ENCODE measurements at regions not wholly inside any gene's neighbourhood (a gene's known extent, or its start where the extent isn't known, plus 50 kb on each side); places are given as distances from the start of the nearest gene placed in this dataset.

DNA sequence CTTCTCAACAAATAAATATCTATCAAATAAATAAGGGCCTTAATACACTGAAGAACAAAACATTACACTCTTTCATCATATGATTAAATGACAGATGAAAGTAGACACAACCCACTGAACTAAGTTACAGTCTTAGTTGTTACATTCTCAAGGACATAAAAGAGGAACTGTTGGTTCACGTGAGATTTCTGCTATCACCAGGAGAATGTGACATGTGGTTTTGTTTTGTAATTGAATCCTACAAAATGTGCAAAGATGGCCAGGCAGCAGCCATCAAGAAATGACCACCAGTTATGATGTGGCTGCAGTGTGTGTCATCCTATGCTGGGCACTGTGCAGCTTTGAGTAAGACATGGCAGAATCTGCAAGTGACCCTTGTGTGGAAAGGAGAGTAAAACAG is 310.6 kb upstream of the PIK3C3 start:
- H3K79me2 ChIP-seq (ENCODE audit: insufficient read depth, low read depth, low read length), result no peaks in the 10 kb centered on the region
- BruUV-seq (replicated peaks), result no TSS peak
- no peak overlapping the region for H3K4me3 ChIP-seq (ENCODE audit: low read depth, low read length, poor library complexity, severe bottlenecking)
- H3K27ac ChIP-seq (ENCODE audit: low read depth, low read length, poor library complexity, severe bottlenecking), result no peak overlapping the region
- DNase-seq (ENCODE audit: low spot score), result no peak
- ChIA-PET POLR2A (no interaction called here), CTCF (ENCODE audit: unreplicated experiment) (no interaction called here)
- H3K4me2 ChIP-seq (ENCODE audit: low read length), result no peak overlapping the region
- TF ChIP-seq, protein P1, sequence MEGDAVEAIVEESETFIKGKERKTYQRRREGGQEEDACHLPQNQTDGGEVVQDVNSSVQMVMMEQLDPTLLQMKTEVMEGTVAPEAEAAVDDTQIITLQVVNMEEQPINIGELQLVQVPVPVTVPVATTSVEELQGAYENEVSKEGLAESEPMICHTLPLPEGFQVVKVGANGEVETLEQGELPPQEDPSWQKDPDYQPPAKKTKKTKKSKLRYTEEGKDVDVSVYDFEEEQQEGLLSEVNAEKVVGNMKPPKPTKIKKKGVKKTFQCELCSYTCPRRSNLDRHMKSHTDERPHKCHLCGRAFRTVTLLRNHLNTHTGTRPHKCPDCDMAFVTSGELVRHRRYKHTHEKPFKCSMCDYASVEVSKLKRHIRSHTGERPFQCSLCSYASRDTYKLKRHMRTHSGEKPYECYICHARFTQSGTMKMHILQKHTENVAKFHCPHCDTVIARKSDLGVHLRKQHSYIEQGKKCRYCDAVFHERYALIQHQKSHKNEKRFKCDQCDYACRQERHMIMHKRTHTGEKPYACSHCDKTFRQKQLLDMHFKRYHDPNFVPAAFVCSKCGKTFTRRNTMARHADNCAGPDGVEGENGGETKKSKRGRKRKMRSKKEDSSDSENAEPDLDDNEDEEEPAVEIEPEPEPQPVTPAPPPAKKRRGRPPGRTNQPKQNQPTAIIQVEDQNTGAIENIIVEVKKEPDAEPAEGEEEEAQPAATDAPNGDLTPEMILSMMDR (conservative IDR thresholded peaks at IDR 0.05; ENCODE audit: low read length), result no peak
- TF ChIP-seq EZH2phosphoT487 (IDR thresholded peaks at IDR 0.05; ENCODE audit: borderline replicate concordance, low read depth, low read length), result no peak
- no peaks in the 10 kb centered on the region for H3K9me3 ChIP-seq (ENCODE audit: low read length)
- no peaks in the 10 kb centered on the region for H3K4me1 ChIP-seq (ENCODE audit: insufficient read depth, low read length, poor library complexity, severe bottlenecking)
- H2AFZ ChIP-seq (ENCODE audit: low read length), result no peak overlapping the region
- H3K36me3 ChIP-seq (ENCODE audit: insufficient read depth, low read length), result no peaks in the 10 kb centered on the region
- H3K9me2 ChIP-seq (ENCODE audit: insufficient read depth, low read length), result no peaks in the 10 kb centered on the region
- intact Hi-C loops (cut with micrococcal nuclease; ENCODE audit: unreplicated experiment), result no loop called here
- no peaks in the 10 kb centered on the region for H4K20me1 ChIP-seq (ENCODE audit: insufficient read depth, low read length)

DNA sequence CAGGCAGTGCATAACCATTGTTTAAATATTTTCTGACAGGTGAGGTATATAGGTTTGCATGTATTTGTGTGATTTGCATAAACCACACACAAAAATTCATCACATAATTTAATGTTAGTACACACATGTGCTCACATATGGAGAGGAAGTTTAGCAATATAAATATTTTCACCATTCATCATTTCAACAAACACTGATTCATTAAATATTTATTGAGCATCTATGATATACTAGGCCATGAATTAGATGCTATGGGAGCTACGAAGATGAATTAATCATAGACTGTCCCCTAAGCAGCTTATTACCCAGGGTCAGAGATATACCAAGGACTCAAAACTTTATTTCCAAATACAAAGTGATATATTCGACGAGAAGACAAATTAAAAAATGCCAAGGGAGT is 311.6 kb upstream of the PIK3C3 start:
- POLR2A ChIA-PET, result no interaction called here
- Histone ChIP-seq H3K4me2 (ENCODE audit: low read length) (no peak overlapping the region), H3K27ac (ENCODE audit: low read depth, low read length, poor library complexity, severe bottlenecking) (no peak overlapping the region), H2AFZ (ENCODE audit: low read length) (no peak overlapping the region), H3K9me3 (ENCODE audit: low read length) (no peaks in the 10 kb centered on the region), H3K36me3 (ENCODE audit: insufficient read depth, low read length) (no peaks in the 10 kb centered on the region), H4K20me1 (ENCODE audit: insufficient read depth, low read length) (no peaks in the 10 kb centered on the region), H3K9me2 (ENCODE audit: insufficient read depth, low read length) (no peaks in the 10 kb centered on the region), H3K4me3 (ENCODE audit: low read depth, low read length, poor library complexity, severe bottlenecking) (no peak overlapping the region), H3K79me2 (ENCODE audit: insufficient read depth, low read depth, low read length) (no peaks in the 10 kb centered on the region), H3K4me1 (ENCODE audit: insufficient read depth, low read length, poor library complexity, severe bottlenecking) (no peaks in the 10 kb centered on the region)
- CTCF ChIA-PET (ENCODE audit: unreplicated experiment), result no interaction called here
- no peak for DNase-seq (ENCODE audit: low spot score)
- no TSS peak for BruUV-seq (replicated peaks)
- TF ChIP-seq, protein P1 (conservative IDR thresholded peaks at IDR 0.05; ENCODE audit: low read length), result no peak
- TF ChIP-seq EZH2phosphoT487 (IDR thresholded peaks at IDR 0.05; ENCODE audit: borderline replicate concordance, low read depth, low read length), result no peak
- intact Hi-C loops (cut with micrococcal nuclease; ENCODE audit: unreplicated experiment), result no loop called here

DNA sequence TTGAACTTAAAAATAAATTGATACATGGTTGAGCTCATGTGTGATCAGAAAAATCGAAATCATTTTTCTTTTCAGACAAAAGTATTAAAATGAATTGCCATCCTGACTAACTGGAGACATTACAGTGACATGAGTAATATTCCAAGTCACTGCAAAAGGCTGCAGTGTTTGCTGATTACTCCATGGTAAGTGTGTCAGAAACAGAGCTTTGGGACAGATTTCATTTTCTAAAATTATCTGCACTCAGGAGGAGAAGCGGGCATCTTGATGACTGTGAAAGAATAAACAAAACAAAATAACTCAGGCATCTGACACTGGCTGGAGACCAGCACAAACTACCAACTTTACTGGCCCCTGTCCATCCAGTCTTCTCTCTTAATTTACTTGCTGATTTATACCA is 312.3 kb upstream of the PIK3C3 start:
- no peaks in the 10 kb centered on the region for H3K4me1 ChIP-seq (ENCODE audit: insufficient read depth, low read length, poor library complexity, severe bottlenecking)
- H3K36me3 ChIP-seq (ENCODE audit: insufficient read depth, low read length), result no peaks in the 10 kb centered on the region
- H3K4me2 ChIP-seq (ENCODE audit: low read length), result no peak overlapping the region
- no peak overlapping the region for H3K4me3 ChIP-seq (ENCODE audit: low read depth, low read length, poor library complexity, severe bottlenecking)
- no peaks in the 10 kb centered on the region for H3K79me2 ChIP-seq (ENCODE audit: insufficient read depth, low read depth, low read length)
- no peaks in the 10 kb centered on the region for H3K9me2 ChIP-seq (ENCODE audit: insufficient read depth, low read length)
- DNase-seq (ENCODE audit: low spot score), result no peak
- H3K27ac ChIP-seq (ENCODE audit: low read depth, low read length, poor library complexity, severe bottlenecking), result no peak overlapping the region
- POLR2A ChIA-PET, result no interaction called here
- no peak overlapping the region for H2AFZ ChIP-seq (ENCODE audit: low read length)
- BruUV-seq (replicated peaks), result no TSS peak
- TF ChIP-seq, protein P1 (conservative IDR thresholded peaks at IDR 0.05; ENCODE audit: low read length), result no peak
- TF ChIP-seq EZH2phosphoT487 (IDR thresholded peaks at IDR 0.05; ENCODE audit: borderline replicate concordance, low read depth, low read length), result no peak
- CTCF ChIA-PET (ENCODE audit: unreplicated experiment), result no interaction called here
- H3K9me3 ChIP-seq (ENCODE audit: low read length), result no peaks in the 10 kb centered on the region
- intact Hi-C loops (cut with micrococcal nuclease; ENCODE audit: unreplicated experiment), result no loop called here
- no peaks in the 10 kb centered on the region for H4K20me1 ChIP-seq (ENCODE audit: insufficient read depth, low read length)
